ENCODE measurements at regions not wholly inside any gene's neighbourhood (a gene's known extent, or its start where the extent isn't known, plus 50 kb on each side); places are given as distances from the start of the nearest gene placed in this dataset.
A peak's percentile ranks its signal among the peaks of the same experiment; 100 is the strongest.

GRCh38 chr4:189445613-189446012, 495.1 kb upstream of the FRG1 start:
- Histone ChIP-seq H3K9me3 (no peaks in the 10 kb centered on the region), H3K4me1 (peaks cover 6 to 12% (median 7%) of the 10 kb centered on the region in 3 donors), H3K27me3 (peaks cover 0 to 8% (median 0%) of the 10 kb centered on the region in 4 donors), H3K4me3 (no peak overlapping the region), H3K36me3 (no peaks in the 10 kb centered on the region), H3K27ac (no peak overlapping the region)
- ATAC-seq (peak in 1 of 4 donors; percentile 38), DNase-seq (no peak), FAIRE-seq (no peak)
- no peak for TF ChIP-seq CTCF (IDR thresholded peaks at IDR 0.05)
- intact Hi-C loops (cut with DNase I) = no loop called here

- WGBS, 2 donors = 73 to 82% methylated on average over 12 of the region's 12 CpGs
- no peak for DNase-seq
- Histone ChIP-seq H3K27me3 (no peaks in the 10 kb centered on the region), H3K4me3 (no peak overlapping the region), H3K27ac (no peak overlapping the region), H3K9me3 (no peaks in the 10 kb centered on the region), H3K36me3 (no peaks in the 10 kb centered on the region), H3K4me1 (no peaks in the 10 kb centered on the region)
- intact Hi-C loops (cut with DNase I) = no loop called here
- ATAC-seq = no peak
- FAIRE-seq = no peak
- no peak for TF ChIP-seq CTCF (IDR thresholded peaks at IDR 0.05)
Observed at GRCh38 chr4:189463734-189464133, 476.9 kb upstream of the FRG1 start.

- 44 to 64% methylated on average over 2 of the region's 2 CpGs for WGBS, 2 donors
- no peak for DNase-seq
Observed at GRCh38 chr4:189494407-189494806, 446.3 kb upstream of the FRG1 start.

GRCh38 chr4:189497516-189497915, 443.2 kb upstream of the FRG1 start:
- H3K4me3 ChIP-seq = no peak overlapping the region
- no peaks in the 10 kb centered on the region for H3K9me3 ChIP-seq
- 59 to 72% methylated on average over 6 of the region's 6 CpGs for WGBS, 2 donors
- no peaks in the 10 kb centered on the region for H3K36me3 ChIP-seq
- H3K27me3 ChIP-seq = no peaks in the 10 kb centered on the region
- no peaks in the 10 kb centered on the region for H3K4me1 ChIP-seq
- DNase-seq (no peak), ATAC-seq (no peak), FAIRE-seq (no peak)
- H3K27ac ChIP-seq = no peak overlapping the region
- TF ChIP-seq CTCF (IDR thresholded peaks at IDR 0.05) = no peak
- intact Hi-C loops (cut with DNase I) = no loop called here

More at GRCh38 chr4:189494407-189494806, 446.3 kb upstream of the FRG1 start:
- Histone ChIP-seq H3K9me3 (no peaks in the 10 kb centered on the region), H3K36me3 (no peaks in the 10 kb centered on the region), H3K27ac (no peak overlapping the region), H3K4me3 (no peak overlapping the region), H3K27me3 (no peaks in the 10 kb centered on the region), H3K4me1 (no peaks in the 10 kb centered on the region)
- ATAC-seq (no peak), FAIRE-seq (no peak)
- intact Hi-C loops (cut with DNase I) = no loop called here
- TF ChIP-seq CTCF (IDR thresholded peaks at IDR 0.05) = no peak

GRCh38 chr4:189497996-189498395, 442.7 kb upstream of the FRG1 start:
- FAIRE-seq (no peak), DNase-seq (peak in 1 of 6 donors; percentile 14), ATAC-seq (no peak)
- no peak overlapping the region for H3K4me3 ChIP-seq
- TF ChIP-seq CTCF (IDR thresholded peaks at IDR 0.05) = no peak
- no peaks in the 10 kb centered on the region for H3K36me3 ChIP-seq
- no peaks in the 10 kb centered on the region for H3K9me3 ChIP-seq
- intact Hi-C loops (cut with DNase I) = no loop called here
- no peaks in the 10 kb centered on the region for H3K27me3 ChIP-seq
- WGBS, 2 donors = 69 to 78% methylated on average over 10 of the region's 10 CpGs
- no peaks in the 10 kb centered on the region for H3K4me1 ChIP-seq
- no peak overlapping the region for H3K27ac ChIP-seq

All from pancreas (tissue), 10 donors.